NCI-H146 (cell line): ENCODE measurements at regions not wholly inside any gene's neighbourhood (a gene's known extent, or its start where the extent isn't known, plus 50 kb on each side); places are given as distances from the start of the nearest gene placed in this dataset.

Source experiments
- DNase-seq: peaks from one replicate; lab custom pipeline; 2025; lab: John Stamatoyannopoulos, UW

GRCh38 chr20:4299773-4300172 is 50.7 kb upstream of the ADRA1D start:
- no peak for DNase-seq

- DNase-seq: no peak
These were observed 50.1 kb upstream of the ADRA1D start for GRCh38 chr20:4299216-4299615.
